ENCODE measurements at regions not wholly inside any gene's neighbourhood (a gene's known extent, or its start where the extent isn't known, plus 50 kb on each side); places are given as distances from the start of the nearest gene placed in this dataset.
A peak's percentile ranks its signal among the peaks of the same experiment; 100 is the strongest.

GRCh38 chr13:50518781-50519201 lies 324.7 kb downstream of the DLEU7 start:
- H3K27ac ChIP-seq: peak overlapping the region; percentile 13 to 66 (median 50)
- H3K4me1 ChIP-seq: peaks cover 0 to 67% (median 26%) of the 10 kb centered on the region in 4 donors
- ATAC-seq (peak; percentile 74 to 86 (median 80)), DNase-seq (peak; percentile 41 to 84 (median 69))
- intact Hi-C loops (cut with DNase I): no loop called here
- no peaks in the 10 kb centered on the region for H3K36me3 ChIP-seq
- WGBS (ENCODE audit: insufficient coverage, low coverage, low lambda C conversion rate, missing lambda C conversion rate): 21% methylated on average over 8 of the region's 8 CpGs
- no peaks in the 10 kb centered on the region for H3K9me3 ChIP-seq
- no peak overlapping the region for H3K4me3 ChIP-seq
- no peaks in the 10 kb centered on the region for H3K27me3 ChIP-seq
- no peak for TF ChIP-seq POLR2A (IDR thresholded peaks at IDR 0.05)
- no peak for TF ChIP-seq CTCF (IDR thresholded peaks at IDR 0.05)

- Histone ChIP-seq H3K4me3 (no peak overlapping the region), H3K4me1 (peaks cover 0 to 72% (median 29%) of the 10 kb centered on the region in 4 donors), H3K27ac (no peak overlapping the region), H3K27me3 (no peaks in the 10 kb centered on the region), H3K36me3 (no peaks in the 10 kb centered on the region), H3K9me3 (no peaks in the 10 kb centered on the region)
- ATAC-seq (no peak), DNase-seq (no peak)
- TF ChIP-seq POLR2A (IDR thresholded peaks at IDR 0.05): no peak
- no peak for TF ChIP-seq CTCF (IDR thresholded peaks at IDR 0.05)
- WGBS (ENCODE audit: insufficient coverage, low coverage, low lambda C conversion rate, missing lambda C conversion rate): 92% methylated on average over 1 of the region's 1 CpG
- intact Hi-C loops (cut with DNase I): loop anchor here in 1 of 2 donors (10.0 kb wide), 1 partner anchor 135 kb away; no protein-coding TSS in a partner anchor
These were observed 323.6 kb downstream of the DLEU7 start for GRCh38 chr13:50519866-50520265.

- Histone ChIP-seq H3K27me3 (no peaks in the 10 kb centered on the region), H3K4me1 (peaks cover 0 to 72% (median 29%) of the 10 kb centered on the region in 4 donors), H3K27ac (peak overlapping the region in 1 of 3 donors; percentile 76), H3K9me3 (no peaks in the 10 kb centered on the region), H3K36me3 (no peaks in the 10 kb centered on the region), H3K4me3 (no peak overlapping the region)
- WGBS (ENCODE audit: insufficient coverage, low coverage, low lambda C conversion rate, missing lambda C conversion rate): 54% methylated on average over 4 of the region's 4 CpGs
- DNase-seq (no peak), ATAC-seq (no peak)
- intact Hi-C loops (cut with DNase I): loop anchor here in 1 of 2 donors (10.0 kb wide), 1 partner anchor 136 kb away; no protein-coding TSS in a partner anchor
- TF ChIP-seq POLR2A (IDR thresholded peaks at IDR 0.05) (no peak), CTCF (IDR thresholded peaks at IDR 0.05) (no peak)
These were observed 322.3 kb downstream of the DLEU7 start for GRCh38 chr13:50521006-50521830.

DNA sequence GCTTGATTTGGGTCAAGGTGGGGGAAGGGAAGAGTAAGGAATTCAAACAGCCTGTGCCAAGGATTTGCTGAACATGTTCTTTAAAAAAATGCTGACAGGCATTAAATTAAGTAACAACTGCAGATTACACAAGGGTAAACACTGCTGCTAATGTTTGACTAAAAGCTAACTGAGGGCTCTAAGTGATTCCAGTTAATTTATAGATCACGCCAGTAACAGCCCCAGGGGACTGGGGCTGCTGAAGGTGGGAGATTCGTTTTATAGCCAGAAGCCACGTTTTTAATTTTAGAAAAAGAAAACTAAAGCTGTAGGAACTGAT lies 321.7 kb downstream of the DLEU7 start:
- Histone ChIP-seq H3K9me3 (no peaks in the 10 kb centered on the region), H3K27me3 (no peaks in the 10 kb centered on the region), H3K4me3 (peak overlapping the region in 2 of 3 donors; percentile 14 to 20), H3K36me3 (no peaks in the 10 kb centered on the region), H3K4me1 (peaks cover 0 to 66% (median 29%) of the 10 kb centered on the region in 4 donors), H3K27ac (peak overlapping the region; percentile 33 to 76 (median 64))
- WGBS (ENCODE audit: insufficient coverage, low coverage, low lambda C conversion rate, missing lambda C conversion rate): 2% methylated on average over 3 of the region's 3 CpGs
- TF ChIP-seq CTCF (IDR thresholded peaks at IDR 0.05) (no peak), POLR2A (IDR thresholded peaks at IDR 0.05) (no peak)
- ATAC-seq (peak; percentile 62 to 84 (median 70)), DNase-seq (no peak)
- intact Hi-C loops (cut with DNase I): loop anchor here in 1 of 2 donors (10.0 kb wide), 1 partner anchor 137 kb away; no protein-coding TSS in a partner anchor
